Hepatocyte (in vitro differentiated cells): ENCODE measurements at regions not wholly inside any gene's neighbourhood (a gene's known extent, or its start where the extent isn't known, plus 50 kb on each side); places are given as distances from the start of the nearest gene placed in this dataset.

Source experiments
- DNase-seq: peaks from one replicate; pipeline ENCODE4 v3.0.0-alpha.2; 2016; ENCODE audit warnings: low spot score
- H2AFZ ChIP-seq: fragments of 200-600 bp; sonication (generic); 2 replicates; pipeline ENCODE4 v1.6.0; 2016; ENCODE audit warnings: antibody characterized with exemption, mild to moderate bottlenecking
- H3K27ac ChIP-seq: fragments of 200-600 bp; sonication (generic); 2 replicates; pipeline ENCODE4 v1.5.1; 2016; ENCODE audit warnings: mild to moderate bottlenecking
- H3K27me3 ChIP-seq: fragments of 200-600 bp; sonication (generic); 2 replicates; pipeline ENCODE4 v1.6.1; 2016
- H3K36me3 ChIP-seq: fragments of 200-600 bp; sonication (generic); replicated peaks from 2 replicates; pipeline ENCODE4 v1.5.1; 2016; ENCODE audit warnings: low read depth; ENCODE audit not compliant: insufficient read depth
- H3K4me1 ChIP-seq: fragments of 200-600 bp; sonication (generic); 2 replicates; pipeline ENCODE4 v1.5.1; 2016; ENCODE audit warnings: mild to moderate bottlenecking, moderate library complexity; ENCODE audit not compliant: insufficient read depth
- H3K4me2 ChIP-seq: fragments of 200-600 bp; sonication (generic); 2 replicates; pipeline ENCODE4 v1.6.0; 2016
- H3K4me3 ChIP-seq: fragments of 200-600 bp; sonication (generic); 2 replicates; pipeline ENCODE4 v1.5.1; 2016; ENCODE audit warnings: mild to moderate bottlenecking
- H3K79me2 ChIP-seq: fragments of 200-600 bp; sonication (generic); 2 replicates; pipeline ENCODE4 v1.6.0; 2017; ENCODE audit warnings: mild to moderate bottlenecking
- H3K9me2 ChIP-seq: fragments of 200-600 bp; sonication (generic); replicated peaks from 2 replicates; pipeline ENCODE4 v1.6.0; 2017; ENCODE audit warnings: mild to moderate bottlenecking; ENCODE audit not compliant: insufficient read depth
- H3K9me3 ChIP-seq: fragments of 200-600 bp; sonication (generic); 2 replicates; pipeline ENCODE4 v1.5.1; 2016; ENCODE audit warnings: low read depth, mild to moderate bottlenecking
- H4K20me1 ChIP-seq: fragments of 200-600 bp; sonication (generic); 2 replicates; pipeline ENCODE4 v1.6.0; 2016; ENCODE audit warnings: mild to moderate bottlenecking; ENCODE audit not compliant: insufficient read depth, poor library complexity, severe bottlenecking
- CTCF ChIP-seq: fragments of 200-600 bp; sonication (generic); IDR thresholded peaks from 2 replicates; pipeline ENCODE4 v1.5.1; 2016; ENCODE audit warnings: antibody characterized with exemption, mild to moderate bottlenecking; ENCODE audit not compliant: poor library complexity
- EZH2 ChIP-seq: fragments of 200-600 bp; sonication (generic); IDR thresholded peaks from 2 replicates; pipeline ENCODE4 v1.6.1; 2016; ENCODE audit warnings: antibody characterized with exemption, mild to moderate bottlenecking, borderline replicate concordance
- EZH2phosphoT487 ChIP-seq: fragments of 200-600 bp; sonication (generic); IDR thresholded peaks from one replicate; pipeline ENCODE4 v1.6.1; 2018; ENCODE audit warnings: antibody characterized with exemption, mild to moderate bottlenecking, low read depth, moderate library complexity; ENCODE audit not compliant: unreplicated experiment, severe bottlenecking
- WGBS: methylation state at CpG from one replicate; pipeline ENCODE4 v1.1.6; 2016; ENCODE audit warnings: low lambda C conversion rate; ENCODE audit errors: missing lambda C conversion rate; 5-methylcytosine and 5-hydroxymethylcytosine counted together

GRCh38 chr16:52932321-52932720 lies 120.4 kb downstream of the CHD9NB start:
- H3K4me1 ChIP-seq, result no peaks in the 10 kb centered on the region
- no peaks in the 10 kb centered on the region for H3K9me2 ChIP-seq
- no peak for DNase-seq

GRCh38 chr16:52929478-52930400 lies 123.0 kb downstream of the CHD9NB start:
- H2AFZ ChIP-seq, result no peak overlapping the region
- H3K4me1 ChIP-seq, result no peaks in the 10 kb centered on the region
- no peaks in the 10 kb centered on the region for H3K36me3 ChIP-seq
- H3K9me3 ChIP-seq, result no peaks in the 10 kb centered on the region
- H3K27ac ChIP-seq, result no peak overlapping the region
- H3K79me2 ChIP-seq, result no peaks in the 10 kb centered on the region
- H3K4me3 ChIP-seq, result no peak overlapping the region
- H4K20me1 ChIP-seq, result no peaks in the 10 kb centered on the region
- no peaks in the 10 kb centered on the region for H3K27me3 ChIP-seq
- no peak overlapping the region for H3K4me2 ChIP-seq
- DNase-seq, result no peak
- 49% methylated on average over 2 of the region's 2 CpGs for WGBS
- H3K9me2 ChIP-seq, result no peaks in the 10 kb centered on the region
- no peak for TF ChIP-seq EZH2
- no peak for TF ChIP-seq EZH2phosphoT487
- TF ChIP-seq CTCF, result no peak

More at GRCh38 chr16:52932321-52932720, 120.4 kb downstream of the CHD9NB start:
- Histone ChIP-seq H3K36me3 (no peaks in the 10 kb centered on the region), H3K27me3 (no peaks in the 10 kb centered on the region), H3K9me3 (no peaks in the 10 kb centered on the region), H3K4me2 (no peak overlapping the region), H3K4me3 (no peak overlapping the region), H2AFZ (no peak overlapping the region), H3K79me2 (no peaks in the 10 kb centered on the region), H3K27ac (no peak overlapping the region), H4K20me1 (no peaks in the 10 kb centered on the region)
- TF ChIP-seq EZH2phosphoT487, result no peak
- TF ChIP-seq CTCF, result no peak
- no peak for TF ChIP-seq EZH2
- WGBS, result 94% methylated on average over 2 of the region's 2 CpGs

- Histone ChIP-seq H3K4me2 (no peak overlapping the region), H3K27ac (no peak overlapping the region), H3K9me2 (no peaks in the 10 kb centered on the region), H2AFZ (no peak overlapping the region), H3K27me3 (no peaks in the 10 kb centered on the region), H3K9me3 (no peaks in the 10 kb centered on the region), H3K79me2 (no peaks in the 10 kb centered on the region), H3K36me3 (no peaks in the 10 kb centered on the region), H3K4me1 (no peaks in the 10 kb centered on the region), H4K20me1 (no peaks in the 10 kb centered on the region), H3K4me3 (no peak overlapping the region)
- no peak for DNase-seq
- TF ChIP-seq EZH2phosphoT487 (no peak), CTCF (no peak), EZH2 (no peak)
- WGBS, result 90% methylated on average over 3 of the region's 3 CpGs
Observed at GRCh38 chr16:52928955-52929354, 123.7 kb downstream of the CHD9NB start.
